ENCODE measurements at regions not wholly inside any gene's neighbourhood (a gene's known extent, or its start where the extent isn't known, plus 50 kb on each side); places are given as distances from the start of the nearest gene placed in this dataset.

- H3K9ac ChIP-seq (ENCODE audit: low read length) = no peak overlapping the region
- no peaks in the 10 kb centered on the region for H3K36me3 ChIP-seq (ENCODE audit: insufficient read depth, low read length)
- no peaks in the 10 kb centered on the region for H3K27me3 ChIP-seq (ENCODE audit: insufficient read depth, low read length)
- H3K4me1 Mint-ChIP-seq (ENCODE audit: low read depth, unreplicated experiment) = no peaks in the 10 kb centered on the region
- H3K4me2 ChIP-seq (ENCODE audit: low read length) = no peak overlapping the region
- no peak for TF ChIP-seq EZH2 (IDR thresholded peaks at IDR 0.05; ENCODE audit: insufficient read depth, low read length)
- TF ChIP-seq CTCF (IDR thresholded peaks at IDR 0.05; ENCODE audit: insufficient read depth, low read depth, low read length) = no peak
- H3K27me3 Mint-ChIP-seq (ENCODE audit: low read depth, unreplicated experiment) = no peaks in the 10 kb centered on the region
- H3K4me1 ChIP-seq (ENCODE audit: insufficient read depth, low read length) = no peaks in the 10 kb centered on the region
- no peak for FAIRE-seq
- H2AFZ ChIP-seq (ENCODE audit: low read depth, low read length) = no peak overlapping the region
- no peak overlapping the region for H3K4me3 ChIP-seq (ENCODE audit: insufficient read depth, low read depth, low read length)
- DNase-seq (ENCODE audit: low read depth) = no peak
- no peaks in the 10 kb centered on the region for H3K79me2 ChIP-seq (ENCODE audit: insufficient read depth, low read length)
- no peak overlapping the region for H3K27ac Mint-ChIP-seq (ENCODE audit: unreplicated experiment)
- no peak overlapping the region for H3K4me3 Mint-ChIP-seq (ENCODE audit: unreplicated experiment)
- no peaks in the 10 kb centered on the region for H3K36me3 Mint-ChIP-seq (ENCODE audit: low read depth, unreplicated experiment)
- no peaks in the 10 kb centered on the region for H3K9me3 ChIP-seq (ENCODE audit: insufficient read depth, low read depth, low read length)
- no peaks in the 10 kb centered on the region for H3K9me3 Mint-ChIP-seq (ENCODE audit: unreplicated experiment)
- no peak overlapping the region for H3K27ac ChIP-seq (ENCODE audit: low read depth, low read length)
- no peaks in the 10 kb centered on the region for H4K20me1 ChIP-seq (ENCODE audit: insufficient read depth, low read length)
Observed at GRCh38 chr6:94089941-94090340, 670.6 kb upstream of the EPHA7 start.

- no peaks in the 10 kb centered on the region for H3K27me3 Mint-ChIP-seq (ENCODE audit: low read depth, unreplicated experiment)
- H3K79me2 ChIP-seq (ENCODE audit: insufficient read depth, low read length) = no peaks in the 10 kb centered on the region
- H3K4me1 Mint-ChIP-seq (ENCODE audit: low read depth, unreplicated experiment) = no peaks in the 10 kb centered on the region
- no peaks in the 10 kb centered on the region for H3K36me3 Mint-ChIP-seq (ENCODE audit: low read depth, unreplicated experiment)
- DNase-seq (ENCODE audit: low read depth) (no peak), FAIRE-seq (no peak)
- H3K36me3 ChIP-seq (ENCODE audit: insufficient read depth, low read length) = no peaks in the 10 kb centered on the region
- no peaks in the 10 kb centered on the region for H4K20me1 ChIP-seq (ENCODE audit: insufficient read depth, low read length)
- no peaks in the 10 kb centered on the region for H3K27me3 ChIP-seq (ENCODE audit: insufficient read depth, low read length)
- no peaks in the 10 kb centered on the region for H3K4me1 ChIP-seq (ENCODE audit: insufficient read depth, low read length)
- H3K9me3 ChIP-seq (ENCODE audit: insufficient read depth, low read depth, low read length) = no peaks in the 10 kb centered on the region
- no peak overlapping the region for H3K9ac ChIP-seq (ENCODE audit: low read length)
- no peak overlapping the region for H3K27ac ChIP-seq (ENCODE audit: low read depth, low read length)
- no peak overlapping the region for H2AFZ ChIP-seq (ENCODE audit: low read depth, low read length)
- no peak overlapping the region for H3K4me2 ChIP-seq (ENCODE audit: low read length)
- TF ChIP-seq EZH2 (IDR thresholded peaks at IDR 0.05; ENCODE audit: insufficient read depth, low read length) = no peak
- no peak for TF ChIP-seq CTCF (IDR thresholded peaks at IDR 0.05; ENCODE audit: insufficient read depth, low read depth, low read length)
- H3K4me3 Mint-ChIP-seq (ENCODE audit: unreplicated experiment) = no peak overlapping the region
- no peak overlapping the region for H3K27ac Mint-ChIP-seq (ENCODE audit: unreplicated experiment)
- H3K4me3 ChIP-seq (ENCODE audit: insufficient read depth, low read depth, low read length) = no peak overlapping the region
- H3K9me3 Mint-ChIP-seq (ENCODE audit: unreplicated experiment) = no peaks in the 10 kb centered on the region
Observed at GRCh38 chr6:94088870-94089269, 669.5 kb upstream of the EPHA7 start.

DNA sequence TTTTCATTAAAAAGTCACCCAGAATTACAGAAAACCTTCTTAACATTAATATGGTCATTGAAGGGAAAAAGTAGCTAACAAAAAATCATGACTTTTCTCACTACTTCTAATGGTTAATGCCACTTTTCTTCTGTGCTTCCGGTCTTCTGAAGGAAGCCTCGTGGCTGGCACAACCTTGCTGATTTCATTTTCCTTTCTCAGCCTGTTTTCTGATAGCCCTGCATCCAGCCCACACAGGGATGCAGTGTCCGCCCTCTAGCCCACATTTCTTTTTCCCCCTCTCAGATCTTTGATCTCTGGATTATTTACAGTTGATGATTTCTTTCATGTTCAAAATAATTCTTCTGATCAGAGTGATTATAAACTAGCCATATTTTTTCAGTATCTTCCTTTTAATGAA lies 655.4 kb upstream of the EPHA7 start:
- no peaks in the 10 kb centered on the region for H3K9me3 ChIP-seq (ENCODE audit: insufficient read depth, low read depth, low read length)
- Mint-ChIP-seq H3K27ac (ENCODE audit: unreplicated experiment) (no peak overlapping the region), H3K4me3 (ENCODE audit: unreplicated experiment) (no peak overlapping the region), H3K36me3 (ENCODE audit: low read depth, unreplicated experiment) (no peaks in the 10 kb centered on the region), H3K9me3 (ENCODE audit: unreplicated experiment) (no peaks in the 10 kb centered on the region), H3K27me3 (ENCODE audit: low read depth, unreplicated experiment) (no peaks in the 10 kb centered on the region), H3K4me1 (ENCODE audit: low read depth, unreplicated experiment) (no peaks in the 10 kb centered on the region)
- H3K27ac ChIP-seq (ENCODE audit: low read depth, low read length) = no peak overlapping the region
- no peaks in the 10 kb centered on the region for H3K4me1 ChIP-seq (ENCODE audit: insufficient read depth, low read length)
- no peaks in the 10 kb centered on the region for H3K79me2 ChIP-seq (ENCODE audit: insufficient read depth, low read length)
- H3K4me2 ChIP-seq (ENCODE audit: low read length) = no peak overlapping the region
- DNase-seq (ENCODE audit: low read depth) = no peak
- no peak for TF ChIP-seq EZH2 (IDR thresholded peaks at IDR 0.05; ENCODE audit: insufficient read depth, low read length)
- no peak for TF ChIP-seq CTCF (IDR thresholded peaks at IDR 0.05; ENCODE audit: insufficient read depth, low read depth, low read length)
- no peaks in the 10 kb centered on the region for H3K36me3 ChIP-seq (ENCODE audit: insufficient read depth, low read length)
- no peaks in the 10 kb centered on the region for H3K27me3 ChIP-seq (ENCODE audit: insufficient read depth, low read length)
- no peak for FAIRE-seq
- H3K9ac ChIP-seq (ENCODE audit: low read length) = no peak overlapping the region
- no peak overlapping the region for H3K4me3 ChIP-seq (ENCODE audit: insufficient read depth, low read depth, low read length)
- no peak overlapping the region for H2AFZ ChIP-seq (ENCODE audit: low read depth, low read length)
- H4K20me1 ChIP-seq (ENCODE audit: insufficient read depth, low read length) = no peaks in the 10 kb centered on the region

All from astrocyte (in vitro differentiated cells and primary cell).